ENCODE measurements at regions not wholly inside any gene's neighbourhood (a gene's known extent, or its start where the extent isn't known, plus 50 kb on each side); places are given as distances from the start of the nearest gene placed in this dataset.

DNA sequence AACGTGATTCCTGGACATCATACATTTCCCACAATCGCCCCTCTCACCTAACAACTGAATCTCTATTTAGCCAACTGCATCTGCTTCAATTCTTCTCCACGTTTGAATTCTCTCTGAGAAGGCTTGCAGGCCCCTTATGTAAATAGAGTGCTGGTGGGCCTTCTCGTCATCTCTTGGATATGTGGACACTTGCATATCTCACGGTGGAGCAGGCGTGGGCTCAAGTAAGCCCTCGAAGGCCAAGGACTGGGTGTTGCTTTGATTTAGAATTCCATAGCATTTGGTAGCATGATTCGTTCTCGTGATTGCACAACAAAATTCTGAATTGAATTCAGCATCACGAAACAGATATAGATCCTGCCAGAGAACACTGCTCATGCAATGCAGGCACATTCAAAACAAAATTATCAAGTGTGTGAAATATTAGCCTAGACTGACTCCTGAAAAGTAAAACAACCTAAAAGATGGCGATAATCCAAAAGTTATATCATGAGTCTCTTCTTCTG lies 613.6 kb downstream of the TFAP2A start:
- ChIA-PET POLR2A (no interaction called here), CTCF (ENCODE audit: low intra/inter-chr PET ratio, low total read pairs) (no interaction called here)
- no peak overlapping the region for H2AFZ ChIP-seq (ENCODE audit: low read length)
- H3K4me1 ChIP-seq (ENCODE audit: insufficient read depth, low read length), result no peaks in the 10 kb centered on the region
- H3K9ac ChIP-seq (ENCODE audit: insufficient read depth, low read depth, low read length), result no peak overlapping the region
- peaks cover 35% of the 10 kb centered on the region for H3K9me3 ChIP-seq (ENCODE audit: low read length)
- no TSS peak for BruUV-seq (replicated peaks)
- no peak overlapping the region for H3K27ac ChIP-seq (ENCODE audit: extremely low read length, insufficient read depth, low read length)
- H3K79me2 ChIP-seq (ENCODE audit: insufficient read depth, low read length), result no peaks in the 10 kb centered on the region
- FAIRE-seq (no peak), ATAC-seq (no peak), DNase-seq (ENCODE audit: low spot score) (no peak)
- in situ Hi-C loops (cut with HindIII; ENCODE audit: extremely low pct_ligation_motif_present, low pct_unique_long_range_greater_than_20kb), result no loop called here
- H3K4me2 ChIP-seq (ENCODE audit: low read depth, low read length), result no peak overlapping the region
- TF ChIP-seq ZC3H13 (CRISPR knock-in tag; IDR thresholded peaks at IDR 0.05) (no peak), ZNF589 (CRISPR knock-in tag; conservative IDR thresholded peaks at IDR 0.05) (no peak), ZC3H4 (CRISPR knock-in tag; IDR thresholded peaks at IDR 0.05; ENCODE audit: borderline replicate concordance) (no peak), CAMTA2 (CRISPR knock-in tag; IDR thresholded peaks at IDR 0.05; ENCODE audit: borderline replicate concordance) (no peak), PCBP1 (IDR thresholded peaks at IDR 0.05; ENCODE audit: borderline replicate concordance, low read depth, low read length) (no peak), CEBPB (IDR thresholded peaks at IDR 0.05; ENCODE audit: borderline replicate concordance, low read depth, low read length) (peak; percentile 70; the same call in 1 of the 2 replicates), JDP2 (CRISPR knock-in tag; IDR thresholded peaks at IDR 0.05; ENCODE audit: borderline replicate concordance) (no peak)
- intact Hi-C loops (cut with micrococcal nuclease; ENCODE audit: unreplicated experiment), result no loop called here
- H3K36me3 ChIP-seq (replicated peaks in 1 of 2; ENCODE audit: control insufficient read depth in 1 of 2, insufficient read depth in 2 of 2, low read length in 2 of 2), result no peaks in the 10 kb centered on the region
- no peaks in the 10 kb centered on the region for H3K27me3 ChIP-seq (ENCODE audit: control insufficient read depth in 1 of 2, insufficient read depth in 2 of 2, low read length in 2 of 2)
- 2% methylated on average over 11 of the region's 11 CpGs for WGBS (ENCODE audit: low lambda C conversion rate)
- no peaks in the 10 kb centered on the region for H4K20me1 ChIP-seq (ENCODE audit: insufficient read depth, low read length)
- H3K4me3 ChIP-seq (replicated peaks in 1 of 3; ENCODE audit: insufficient read depth in 1 of 3, low read depth in 2 of 3, low read length in 3 of 3), result no peak overlapping the region

DNA sequence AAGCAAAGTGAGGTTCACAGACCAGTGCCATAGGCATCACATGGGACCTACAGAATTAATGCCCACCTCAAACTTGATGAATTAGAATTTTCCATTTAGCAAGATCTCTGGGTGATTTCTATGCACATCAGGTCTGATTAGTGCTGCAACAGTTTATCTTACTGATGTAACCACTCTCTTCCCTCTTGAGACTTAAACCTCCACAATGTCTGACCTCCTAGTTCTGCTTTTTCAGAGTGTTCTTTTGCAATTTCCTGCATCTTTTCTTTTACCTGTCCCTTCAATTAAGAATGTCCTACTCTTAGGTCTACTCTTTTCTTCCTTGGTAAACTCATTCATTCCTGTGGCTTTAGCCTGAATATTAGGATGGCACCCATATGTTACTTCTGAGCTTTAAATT lies 615.3 kb downstream of the TFAP2A start:
- no peak overlapping the region for H3K9ac ChIP-seq (ENCODE audit: insufficient read depth, low read depth, low read length)
- H3K27me3 ChIP-seq (ENCODE audit: control insufficient read depth in 1 of 2, insufficient read depth in 2 of 2, low read length in 2 of 2), result no peaks in the 10 kb centered on the region
- peaks cover 39% of the 10 kb centered on the region for H3K9me3 ChIP-seq (ENCODE audit: low read length)
- H3K4me1 ChIP-seq (ENCODE audit: insufficient read depth, low read length), result no peaks in the 10 kb centered on the region
- no peaks in the 10 kb centered on the region for H4K20me1 ChIP-seq (ENCODE audit: insufficient read depth, low read length)
- H3K4me2 ChIP-seq (ENCODE audit: low read depth, low read length), result no peak overlapping the region
- H3K79me2 ChIP-seq (ENCODE audit: insufficient read depth, low read length), result no peaks in the 10 kb centered on the region
- ATAC-seq (no peak), DNase-seq (ENCODE audit: low spot score) (no peak), FAIRE-seq (no peak)
- no peak overlapping the region for H2AFZ ChIP-seq (ENCODE audit: low read length)
- H3K36me3 ChIP-seq (replicated peaks in 1 of 2; ENCODE audit: control insufficient read depth in 1 of 2, insufficient read depth in 2 of 2, low read length in 2 of 2), result no peaks in the 10 kb centered on the region
- TF ChIP-seq AGO1 (IDR thresholded peaks at IDR 0.05; ENCODE audit: low read depth, low read length, poor library complexity, severe bottlenecking), result no peak
- TF ChIP-seq, protein P1, sequence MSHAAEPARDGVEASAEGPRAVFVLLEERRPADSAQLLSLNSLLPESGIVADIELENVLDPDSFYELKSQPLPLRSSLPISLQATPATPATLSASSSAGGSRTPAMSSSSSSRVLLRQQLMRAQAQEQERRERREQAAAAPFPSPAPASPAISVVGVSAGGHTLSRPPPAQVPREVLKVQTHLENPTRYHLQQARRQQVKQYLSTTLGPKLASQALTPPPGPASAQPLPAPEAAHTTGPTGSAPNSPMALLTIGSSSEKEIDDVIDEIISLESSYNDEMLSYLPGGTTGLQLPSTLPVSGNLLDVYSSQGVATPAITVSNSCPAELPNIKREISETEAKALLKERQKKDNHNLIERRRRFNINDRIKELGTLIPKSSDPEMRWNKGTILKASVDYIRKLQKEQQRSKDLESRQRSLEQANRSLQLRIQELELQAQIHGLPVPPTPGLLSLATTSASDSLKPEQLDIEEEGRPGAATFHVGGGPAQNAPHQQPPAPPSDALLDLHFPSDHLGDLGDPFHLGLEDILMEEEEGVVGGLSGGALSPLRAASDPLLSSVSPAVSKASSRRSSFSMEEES (CRISPR knock-in tag; IDR thresholded peaks at IDR 0.05), result no peak
- TF ChIP-seq KLF12 (CRISPR knock-in tag; IDR thresholded peaks at IDR 0.05; ENCODE audit: borderline replicate concordance), result no peak
- TF ChIP-seq ATF1 (CRISPR knock-in tag; IDR thresholded peaks at IDR 0.05), result no peak
- no peak for TF ChIP-seq ZSCAN31 (CRISPR knock-in tag; IDR thresholded peaks at IDR 0.05; ENCODE audit: low read depth)
- TF ChIP-seq, protein P2, sequence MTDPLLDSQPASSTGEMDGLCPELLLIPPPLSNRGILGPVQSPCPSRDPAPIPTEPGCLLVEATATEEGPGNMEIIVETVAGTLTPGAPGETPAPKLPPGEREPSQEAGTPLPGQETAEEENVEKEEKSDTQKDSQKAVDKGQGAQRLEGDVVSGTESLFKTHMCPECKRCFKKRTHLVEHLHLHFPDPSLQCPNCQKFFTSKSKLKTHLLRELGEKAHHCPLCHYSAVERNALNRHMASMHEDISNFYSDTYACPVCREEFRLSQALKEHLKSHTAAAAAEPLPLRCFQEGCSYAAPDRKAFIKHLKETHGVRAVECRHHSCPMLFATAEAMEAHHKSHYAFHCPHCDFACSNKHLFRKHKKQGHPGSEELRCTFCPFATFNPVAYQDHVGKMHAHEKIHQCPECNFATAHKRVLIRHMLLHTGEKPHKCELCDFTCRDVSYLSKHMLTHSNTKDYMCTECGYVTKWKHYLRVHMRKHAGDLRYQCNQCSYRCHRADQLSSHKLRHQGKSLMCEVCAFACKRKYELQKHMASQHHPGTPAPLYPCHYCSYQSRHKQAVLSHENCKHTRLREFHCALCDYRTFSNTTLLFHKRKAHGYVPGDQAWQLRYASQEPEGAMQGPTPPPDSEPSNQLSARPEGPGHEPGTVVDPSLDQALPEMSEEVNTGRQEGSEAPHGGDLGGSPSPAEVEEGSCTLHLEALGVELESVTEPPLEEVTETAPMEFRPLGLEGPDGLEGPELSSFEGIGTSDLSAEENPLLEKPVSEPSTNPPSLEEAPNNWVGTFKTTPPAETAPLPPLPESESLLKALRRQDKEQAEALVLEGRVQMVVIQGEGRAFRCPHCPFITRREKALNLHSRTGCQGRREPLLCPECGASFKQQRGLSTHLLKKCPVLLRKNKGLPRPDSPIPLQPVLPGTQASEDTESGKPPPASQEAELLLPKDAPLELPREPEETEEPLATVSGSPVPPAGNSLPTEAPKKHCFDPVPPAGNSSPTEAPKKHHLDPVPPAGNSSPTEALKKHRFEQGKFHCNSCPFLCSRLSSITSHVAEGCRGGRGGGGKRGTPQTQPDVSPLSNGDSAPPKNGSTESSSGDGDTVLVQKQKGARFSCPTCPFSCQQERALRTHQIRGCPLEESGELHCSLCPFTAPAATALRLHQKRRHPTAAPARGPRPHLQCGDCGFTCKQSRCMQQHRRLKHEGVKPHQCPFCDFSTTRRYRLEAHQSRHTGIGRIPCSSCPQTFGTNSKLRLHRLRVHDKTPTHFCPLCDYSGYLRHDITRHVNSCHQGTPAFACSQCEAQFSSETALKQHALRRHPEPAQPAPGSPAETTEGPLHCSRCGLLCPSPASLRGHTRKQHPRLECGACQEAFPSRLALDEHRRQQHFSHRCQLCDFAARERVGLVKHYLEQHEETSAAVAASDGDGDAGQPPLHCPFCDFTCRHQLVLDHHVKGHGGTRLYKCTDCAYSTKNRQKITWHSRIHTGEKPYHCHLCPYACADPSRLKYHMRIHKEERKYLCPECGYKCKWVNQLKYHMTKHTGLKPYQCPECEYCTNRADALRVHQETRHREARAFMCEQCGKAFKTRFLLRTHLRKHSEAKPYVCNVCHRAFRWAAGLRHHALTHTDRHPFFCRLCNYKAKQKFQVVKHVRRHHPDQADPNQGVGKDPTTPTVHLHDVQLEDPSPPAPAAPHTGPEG (CRISPR knock-in tag; IDR thresholded peaks at IDR 0.05), result no peak
- intact Hi-C loops (cut with micrococcal nuclease; ENCODE audit: unreplicated experiment), result no loop called here
- CTCF ChIA-PET (ENCODE audit: low intra/inter-chr PET ratio, low total read pairs), result no interaction called here
- no peak overlapping the region for H3K4me3 ChIP-seq (replicated peaks in 1 of 3; ENCODE audit: insufficient read depth in 1 of 3, low read depth in 2 of 3, low read length in 3 of 3)
- in situ Hi-C loops (cut with HindIII; ENCODE audit: extremely low pct_ligation_motif_present, low pct_unique_long_range_greater_than_20kb), result no loop called here
- no TSS peak for BruUV-seq (replicated peaks)
- POLR2A ChIA-PET, result no interaction called here
- no peak overlapping the region for H3K27ac ChIP-seq (ENCODE audit: extremely low read length, insufficient read depth, low read length)

All from HepG2 (cell line).